Tibial artery (tissue), 4 donors: ENCODE measurements at regions not wholly inside any gene's neighbourhood (a gene's known extent, or its start where the extent isn't known, plus 50 kb on each side); places are given as distances from the start of the nearest gene placed in this dataset.
"Not testable (repeated sequence)": the region's sequence is repeated elsewhere in the genome, so short reads cannot be mapped to it uniquely, and the experiment has no call there.

ENCODE experiments used
- DNase-seq, 2 donors: peaks; one replicate each; pipeline ENCODE4 v3.0.0-alpha.2; 2019
- H3K27ac ChIP-seq, 2 donors: fragments of 200-600 bp; sonication (generic) in 1 of 2; 1 replicate in 1 of 2; 2 replicates in 1 of 2; pipeline ENCODE4 v1.5.1; 2018 to 2019; ENCODE audit warnings: mild to moderate bottlenecking in 1 of 2
- H3K27me3 ChIP-seq, 2 donors: fragments of 200-600 bp; sonication (generic) in 1 of 2; one replicate each; pipeline versions ENCODE4 v1.5.1 to v1.6.0; 2016 to 2019
- H3K36me3 ChIP-seq, 3 donors: fragments of 200-600 bp; sonication (generic) in 2 of 3; one replicate each; pipeline ENCODE4 v1.5.1; 2016 to 2019; ENCODE audit warnings: mild to moderate bottlenecking in 2 of 3
- H3K4me1 ChIP-seq, 4 donors: fragments of 200-600 bp; sonication (generic) in 2 of 4; 1 replicate in 3 of 4; 2 replicates in 1 of 4; pipeline ENCODE4 v1.5.1; 2016 to 2019
- H3K4me3 ChIP-seq, 2 donors: fragments of 200-600 bp; sonication (generic) in 1 of 2; 1 replicate in 1 of 2; 2 replicates in 1 of 2; pipeline ENCODE4 v1.5.1; 2018 to 2019; ENCODE audit warnings: mild to moderate bottlenecking in 2 of 2
- H3K9me3 ChIP-seq, 3 donors: fragments of 200-600 bp; sonication (generic) in 1 of 3; one replicate each; pipeline ENCODE4 v1.5.1; 2016 to 2019
- CTCF ChIP-seq, 2 experiments: fragments of 200-600 bp in 1 of 2; fragments of 450-650 bp in 1 of 2; IDR thresholded peaks; one replicate each; pipeline ENCODE4 v1.5.1; 2017 to 2019; ENCODE audit warnings: antibody characterized with exemption in 2 of 2, mild to moderate bottlenecking in 1 of 2, moderate library complexity in 1 of 2
- intact Hi-C: fragments of 100-400 bp; cut with DNase I; formaldehyde crosslinking; loops from one replicate; pipeline ENCODE4 v1.15.0; 2023; ENCODE audit warnings: low total_unique reads

GRCh38 chr3:102718651-102719050 lies 283.8 kb downstream of the ZPLD1 start:
- TF ChIP-seq CTCF (IDR thresholded peaks at IDR 0.05) = no peak
- DNase-seq = no peak
- H3K4me3 ChIP-seq = no peak overlapping the region
- no peaks in the 10 kb centered on the region for H3K36me3 ChIP-seq
- no peaks in the 10 kb centered on the region for H3K4me1 ChIP-seq
- H3K27me3 ChIP-seq = no peaks in the 10 kb centered on the region
- H3K9me3 ChIP-seq = no peaks in the 10 kb centered on the region
- H3K27ac ChIP-seq = no peak overlapping the region
- intact Hi-C loops = no loop called here

- no peak for TF ChIP-seq CTCF (IDR thresholded peaks at IDR 0.05)
- intact Hi-C loops = no loop called here
- no peak overlapping the region for H3K4me3 ChIP-seq
- no peaks in the 10 kb centered on the region for H3K27me3 ChIP-seq
- H3K9me3 ChIP-seq = no peaks in the 10 kb centered on the region
- H3K4me1 ChIP-seq = no peaks in the 10 kb centered on the region
- DNase-seq = no peak
- no peaks in the 10 kb centered on the region for H3K36me3 ChIP-seq
- H3K27ac ChIP-seq = no peak overlapping the region
Measured at GRCh38 chr3:102722317-102722716, 287.5 kb downstream of the ZPLD1 start.

GRCh38 chr3:102727340-102727739 lies 292.5 kb downstream of the ZPLD1 start:
- Histone ChIP-seq H3K27ac (no peak overlapping the region), H3K4me1 (no peaks in the 10 kb centered on the region), H3K27me3 (no peaks in the 10 kb centered on the region), H3K4me3 (no peak overlapping the region), H3K36me3 (no peaks in the 10 kb centered on the region), H3K9me3 (no peaks in the 10 kb centered on the region)
- intact Hi-C loops = no loop called here
- TF ChIP-seq CTCF (IDR thresholded peaks at IDR 0.05) = no peak
- no peak for DNase-seq

GRCh38 chr3:102732581-102732980 lies 297.8 kb downstream of the ZPLD1 start:
- H3K27ac ChIP-seq, H3K4me1 ChIP-seq, H3K4me3 ChIP-seq, H3K9me3 ChIP-seq, H3K36me3 ChIP-seq, intact Hi-C loops, DNase-seq, H3K27me3 ChIP-seq: not testable (repeated sequence)

GRCh38 chr3:102733791-102734563 lies 299.2 kb downstream of the ZPLD1 start:
- Histone ChIP-seq H3K9me3 (no peaks in the 10 kb centered on the region), H3K36me3 (no peaks in the 10 kb centered on the region), H3K27me3 (no peaks in the 10 kb centered on the region), H3K4me3 (no peak overlapping the region), H3K4me1 (no peaks in the 10 kb centered on the region), H3K27ac (no peak overlapping the region)
- intact Hi-C loops = no loop called here
- no peak for DNase-seq
- no peak for TF ChIP-seq CTCF (IDR thresholded peaks at IDR 0.05)

- no peak for DNase-seq
- H3K4me1 ChIP-seq = no peaks in the 10 kb centered on the region
- H3K27me3 ChIP-seq = no peaks in the 10 kb centered on the region
- intact Hi-C loops = no loop called here
- TF ChIP-seq CTCF (IDR thresholded peaks at IDR 0.05) = no peak
- no peak overlapping the region for H3K4me3 ChIP-seq
- H3K36me3 ChIP-seq = no peaks in the 10 kb centered on the region
- H3K27ac ChIP-seq = no peak overlapping the region
- H3K9me3 ChIP-seq = no peaks in the 10 kb centered on the region
Measured at GRCh38 chr3:102735311-102735710, 300.5 kb downstream of the ZPLD1 start.
